Pulmonary artery endothelial cell (primary cell): ENCODE measurements at regions not wholly inside any gene's neighbourhood (a gene's known extent, or its start where the extent isn't known, plus 50 kb on each side); places are given as distances from the start of the nearest gene placed in this dataset.

Experiments
- DNase-seq: peaks from one replicate; pipeline ENCODE4 v3.0.0-alpha.2; 2011; ENCODE audit warnings: low read depth, low spot score

DNA sequence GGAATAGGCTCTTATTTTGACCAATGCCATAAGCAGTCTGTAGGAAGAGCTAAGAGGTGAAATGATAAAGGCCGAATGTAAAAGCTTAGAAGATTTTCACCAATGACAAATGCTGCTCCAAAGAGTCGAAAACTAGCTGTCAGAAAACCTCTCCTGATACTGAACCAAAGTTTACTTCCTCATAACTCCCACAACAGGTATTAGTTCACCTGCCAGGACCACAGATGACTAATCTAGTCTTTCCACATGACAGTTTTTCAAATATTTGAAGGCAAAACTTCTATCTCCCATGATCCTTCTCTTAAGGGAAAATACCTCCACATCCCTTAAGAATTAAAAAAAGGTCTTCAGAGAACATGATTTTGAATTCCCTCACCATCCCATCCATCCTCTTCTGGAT is 473.2 kb upstream of the SPHKAP start:
- DNase-seq, result no peak

DNA sequence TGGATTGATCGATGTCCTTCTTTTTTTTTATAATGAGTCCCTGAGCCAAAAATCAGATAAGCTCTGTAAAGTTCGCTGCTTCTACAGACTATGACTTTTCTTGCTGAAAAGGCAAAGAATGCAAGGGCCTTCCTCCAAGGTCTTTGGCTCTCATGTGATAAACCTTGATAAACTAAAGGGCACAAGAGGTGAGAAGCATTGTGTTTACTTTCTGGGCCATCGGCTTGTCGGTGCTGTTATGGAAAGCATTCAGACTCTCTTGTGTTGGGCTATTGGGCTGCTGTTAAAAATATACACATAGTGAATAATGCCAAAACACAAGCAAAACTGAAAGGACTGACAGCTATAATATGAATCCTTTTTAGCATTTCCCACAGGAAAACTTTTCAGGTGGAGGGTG is 472.4 kb upstream of the SPHKAP start:
- DNase-seq, result no peak

DNA sequence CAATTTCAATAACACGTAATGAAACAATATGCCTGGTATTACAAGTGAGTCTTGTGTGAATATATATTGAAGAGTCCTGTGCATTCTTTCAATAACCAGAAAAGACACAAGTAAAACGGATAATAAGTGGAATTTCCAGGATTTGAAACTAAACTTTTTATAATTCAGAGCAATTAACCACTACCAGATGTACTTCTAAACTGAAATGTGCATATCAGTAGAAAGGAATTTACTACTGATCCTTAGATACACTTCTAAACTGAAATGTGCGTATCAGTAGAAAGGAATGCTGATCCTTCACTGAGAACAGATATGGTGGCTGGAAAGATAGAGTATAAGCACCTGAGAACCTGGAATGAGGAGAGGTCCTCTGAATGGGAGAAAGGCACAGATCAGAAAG is 470.9 kb upstream of the SPHKAP start:
- no peak for DNase-seq

DNA sequence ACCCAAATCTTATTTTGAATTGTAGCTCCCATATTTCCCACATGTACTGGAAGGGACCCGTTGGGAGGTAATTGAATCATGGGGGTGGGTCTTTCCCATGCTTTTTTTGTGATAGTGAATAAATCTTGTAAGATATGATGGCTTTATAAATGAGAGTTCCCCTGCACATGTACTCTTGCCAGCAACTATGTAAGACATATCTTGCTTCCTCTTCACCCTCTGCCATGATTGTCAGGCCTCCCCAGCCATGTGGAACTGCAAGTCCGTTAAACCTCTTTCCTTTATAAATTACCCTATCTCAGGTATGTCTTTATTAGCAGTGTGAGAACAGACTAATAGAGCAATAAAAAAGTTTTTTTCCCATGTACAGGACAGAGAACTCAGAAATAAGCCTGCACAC is 468.4 kb upstream of the SPHKAP start:
- DNase-seq, result no peak

DNA sequence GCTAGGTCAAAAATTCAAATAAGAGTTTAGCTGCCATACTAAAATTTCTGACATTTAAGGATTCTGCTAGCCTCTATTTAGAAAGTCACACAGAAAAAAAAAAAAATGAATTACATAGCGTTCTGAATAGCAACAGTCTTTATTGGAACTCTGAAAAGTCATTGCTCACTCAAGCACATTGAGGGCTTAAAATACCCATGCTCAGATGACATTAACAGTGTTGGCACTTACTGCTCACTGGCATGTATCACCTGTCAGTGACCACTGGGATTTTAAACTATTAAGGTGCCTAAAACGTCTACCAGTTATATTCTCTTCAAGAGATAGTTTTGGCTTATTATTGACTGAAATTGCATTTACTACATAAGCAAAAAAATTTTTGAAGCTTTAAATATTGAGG is 468.0 kb upstream of the SPHKAP start:
- no peak for DNase-seq

DNA sequence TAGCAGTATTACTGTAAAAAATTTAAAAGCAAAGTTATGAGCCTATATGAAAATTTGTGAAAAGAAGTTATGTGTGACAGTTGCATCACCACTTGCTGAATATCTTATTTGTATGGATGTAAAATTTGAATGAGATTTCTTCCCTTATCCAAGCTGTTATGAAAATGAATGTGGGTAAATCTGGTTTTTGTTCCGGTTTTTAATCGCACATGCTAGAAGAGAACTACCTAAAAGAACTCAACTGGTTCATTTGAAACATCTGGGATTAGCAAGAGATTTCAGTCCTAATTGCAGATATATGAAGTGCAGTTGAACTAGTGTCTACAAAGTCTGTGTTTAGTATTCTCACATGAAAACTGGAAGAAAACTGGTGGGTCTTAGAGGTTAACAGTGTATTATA is 467.1 kb upstream of the SPHKAP start:
- DNase-seq, result no peak

DNA sequence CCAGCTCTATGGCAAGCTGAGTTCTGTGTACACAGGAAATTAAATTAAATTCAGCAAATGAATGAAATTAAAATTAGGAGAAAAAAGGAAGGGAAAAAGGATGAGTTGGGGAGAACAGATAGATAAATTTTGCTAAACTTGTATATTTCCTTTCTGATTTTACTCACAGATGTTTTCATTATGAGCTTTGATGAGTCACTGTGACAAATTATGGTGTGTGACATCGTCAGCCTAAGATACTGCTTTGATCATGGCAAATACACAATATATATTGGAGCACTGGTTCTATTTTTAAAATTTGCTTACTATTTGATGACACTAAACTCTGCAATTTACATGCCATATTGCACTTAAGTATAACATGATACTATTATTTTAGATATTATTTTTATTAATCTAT is 464.6 kb upstream of the SPHKAP start:
- DNase-seq, result no peak

DNA sequence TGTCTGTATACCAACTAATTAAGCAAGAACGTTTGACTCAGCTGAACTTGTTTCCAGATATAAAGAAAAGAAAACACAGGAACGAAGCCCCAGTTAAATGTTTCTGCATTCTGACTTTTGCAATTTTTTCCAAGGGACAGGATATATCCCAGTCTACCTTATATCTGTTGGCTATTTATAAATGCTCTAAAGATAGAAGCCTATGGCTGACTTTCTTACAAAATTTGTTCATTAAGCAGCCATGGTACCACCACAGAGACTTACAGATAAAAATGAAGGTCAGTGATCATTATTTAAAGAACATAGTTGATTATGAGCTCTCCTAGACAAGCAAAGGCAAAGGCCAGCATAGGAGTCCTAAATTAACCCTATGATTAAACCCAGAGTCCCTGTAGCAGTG is 462.7 kb upstream of the SPHKAP start:
- no peak for DNase-seq

DNA sequence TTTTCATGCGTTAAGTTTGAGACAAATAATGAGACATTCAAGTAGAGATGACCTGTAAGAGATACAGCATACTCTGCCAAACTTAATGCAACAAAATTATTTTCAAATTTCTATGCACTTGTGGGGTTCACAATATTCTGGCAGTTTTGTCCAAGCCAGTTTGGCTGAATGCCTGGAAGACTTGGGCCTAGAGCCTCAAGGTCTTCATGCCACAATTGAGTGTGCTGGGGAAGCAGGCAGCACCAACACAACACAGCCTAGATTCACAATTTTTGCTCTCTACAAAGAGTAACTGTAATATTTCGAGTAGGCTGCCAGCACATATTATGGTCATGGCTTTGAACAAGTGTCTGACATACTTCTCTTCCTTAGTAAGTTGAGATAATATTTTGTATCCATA is 461.4 kb upstream of the SPHKAP start:
- no peak for DNase-seq

DNA sequence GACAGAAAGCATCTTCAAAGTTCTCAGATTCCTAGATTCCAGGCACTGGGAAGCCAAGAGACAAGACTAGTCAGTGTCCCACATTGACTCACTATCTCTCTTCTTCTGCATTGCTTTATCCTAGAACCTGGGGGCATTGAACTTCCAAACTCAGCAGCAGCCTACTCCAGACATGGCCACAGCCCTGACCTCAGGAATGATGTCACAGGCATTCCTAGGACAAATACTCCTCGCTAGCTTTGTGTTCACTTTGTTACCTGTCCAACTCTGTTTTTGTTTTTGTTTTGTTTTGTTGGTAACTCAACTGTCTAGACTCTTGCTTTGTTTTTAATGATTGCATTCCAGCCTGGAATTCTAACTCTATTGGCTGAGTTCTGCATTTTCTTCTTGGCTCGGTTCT is 449.3 kb upstream of the SPHKAP start:
- DNase-seq, result no peak

DNA sequence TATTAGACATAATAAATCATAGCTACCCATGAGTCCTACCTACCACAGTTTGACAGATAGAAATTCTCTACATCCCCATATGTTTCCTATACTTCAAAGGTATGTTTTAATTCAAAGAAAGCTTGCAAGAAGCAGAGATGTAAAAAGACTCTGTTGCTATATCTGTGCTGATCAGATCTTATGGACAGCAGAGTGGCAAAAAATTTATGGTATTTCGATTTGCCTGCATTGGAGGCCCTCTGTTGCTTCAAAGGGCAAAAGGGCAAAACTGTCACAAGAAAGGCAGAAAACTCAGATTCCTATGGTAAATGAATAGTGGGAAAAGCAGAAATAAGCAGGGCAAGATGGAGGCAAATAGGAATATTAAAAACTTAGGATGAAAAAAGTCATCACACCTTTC is 447.8 kb upstream of the SPHKAP start:
- DNase-seq, result no peak

DNA sequence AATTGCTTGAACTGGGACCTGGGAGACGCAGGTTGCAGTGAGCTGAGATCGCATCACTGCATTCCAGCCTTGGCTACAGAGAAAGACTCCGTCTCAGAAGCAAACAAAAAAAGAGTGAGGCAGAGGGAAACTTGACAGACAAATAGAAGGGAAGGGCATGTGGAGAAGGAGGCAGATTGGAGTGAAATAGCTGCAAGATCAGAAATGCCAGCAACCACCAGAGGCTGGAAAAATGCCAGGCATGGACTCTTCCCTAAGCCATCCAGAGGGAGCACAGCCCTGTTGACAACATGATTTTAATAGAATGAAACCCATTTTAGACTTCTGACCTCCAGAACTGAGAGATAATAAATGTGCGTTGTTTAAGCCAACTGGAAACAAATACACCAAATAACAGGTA is 447.2 kb upstream of the SPHKAP start:
- DNase-seq, result no peak

DNA sequence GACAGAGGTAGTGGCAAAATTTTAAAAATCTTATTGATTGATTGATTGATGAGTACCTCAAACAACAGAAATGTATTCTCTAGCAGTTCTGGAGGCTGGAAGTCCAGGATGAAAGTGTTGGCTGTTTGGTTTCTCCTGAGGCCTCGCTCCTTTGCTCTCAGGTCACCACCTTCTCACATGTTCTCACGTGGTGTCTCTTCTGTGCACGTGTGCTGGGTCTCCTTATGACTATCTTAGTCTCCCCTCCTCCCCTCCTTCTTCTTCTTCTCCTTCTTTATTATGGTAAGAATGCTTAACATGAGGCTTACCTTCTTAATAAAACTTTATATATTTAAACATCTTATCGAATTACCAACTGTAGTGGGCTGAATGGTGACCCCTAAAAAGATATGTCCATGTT is 446.0 kb upstream of the SPHKAP start:
- DNase-seq, result no peak

DNA sequence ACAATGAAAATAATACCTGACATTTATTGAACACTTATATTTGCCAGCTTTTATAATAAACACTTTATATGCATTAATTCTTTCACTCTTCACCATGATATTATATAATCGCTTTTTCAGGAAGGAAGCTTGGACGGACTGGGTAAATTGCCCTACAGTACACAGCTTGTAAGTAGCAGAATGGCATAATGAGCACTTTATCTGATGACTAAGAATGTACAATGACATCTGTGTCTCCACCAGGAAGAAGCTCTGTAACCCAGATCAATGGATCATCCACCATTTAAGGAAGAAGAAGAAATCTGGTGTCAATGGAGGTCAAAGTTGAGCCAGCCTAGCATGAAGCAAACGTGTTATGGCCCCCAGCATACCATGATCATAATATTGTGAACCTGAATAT is 444.0 kb upstream of the SPHKAP start:
- DNase-seq, result no peak

DNA sequence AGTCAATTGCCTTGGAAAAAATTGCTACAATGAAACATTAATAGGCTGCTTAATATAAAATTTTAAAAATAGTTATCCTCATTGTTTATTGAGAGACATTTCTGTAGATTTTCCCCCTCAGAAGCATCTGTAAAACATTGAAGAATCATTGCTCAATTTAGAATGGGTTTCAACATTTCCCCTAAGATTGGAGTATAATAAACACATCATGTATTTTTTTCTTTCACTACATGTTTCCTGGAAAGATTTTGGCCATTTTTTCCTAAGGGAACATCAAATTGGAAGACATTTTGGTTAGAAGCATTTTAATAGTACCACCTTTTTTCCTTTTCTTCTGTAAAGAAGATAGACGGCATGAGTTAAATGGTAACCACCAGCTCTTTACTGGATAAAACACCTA is 443.2 kb upstream of the SPHKAP start:
- no peak for DNase-seq

DNA sequence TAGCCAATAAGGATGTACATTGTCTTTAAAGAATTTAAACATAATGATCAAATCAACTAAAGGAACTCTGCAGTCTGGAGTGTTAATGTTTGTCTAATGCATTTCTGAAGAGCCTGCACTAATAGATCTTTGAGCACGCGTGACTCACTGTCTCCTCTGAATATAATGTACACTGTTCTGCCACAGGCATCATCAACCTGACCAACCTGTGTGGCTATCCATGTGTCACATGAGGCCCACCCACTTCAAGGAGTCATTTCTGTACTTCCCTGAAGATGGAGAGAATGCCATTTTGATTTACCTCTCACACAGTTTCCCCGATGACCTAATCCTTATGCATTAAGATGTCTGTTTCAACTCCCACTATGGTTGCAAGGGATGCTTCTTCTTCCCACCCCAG is 434.0 kb upstream of the SPHKAP start:
- no peak for DNase-seq

DNA sequence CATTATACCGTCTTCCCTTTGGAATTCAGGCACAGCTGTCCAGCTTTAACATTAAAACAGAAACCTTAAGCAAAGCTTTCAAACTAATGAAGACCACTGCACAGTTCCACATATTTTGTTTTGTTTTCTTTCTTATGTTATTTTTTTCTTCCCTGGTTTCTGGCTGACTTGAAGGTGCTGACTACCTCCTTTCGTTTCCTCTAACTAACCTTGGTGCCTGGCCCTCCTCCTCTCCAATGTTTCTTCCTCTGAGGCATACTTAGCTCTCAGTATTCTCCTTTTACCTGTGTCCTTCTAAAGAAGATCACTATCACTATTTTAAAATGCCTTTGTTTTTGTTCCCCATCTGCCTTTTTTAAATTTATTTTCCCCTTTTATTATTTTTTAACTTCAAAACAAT is 433.3 kb upstream of the SPHKAP start:
- no peak for DNase-seq

DNA sequence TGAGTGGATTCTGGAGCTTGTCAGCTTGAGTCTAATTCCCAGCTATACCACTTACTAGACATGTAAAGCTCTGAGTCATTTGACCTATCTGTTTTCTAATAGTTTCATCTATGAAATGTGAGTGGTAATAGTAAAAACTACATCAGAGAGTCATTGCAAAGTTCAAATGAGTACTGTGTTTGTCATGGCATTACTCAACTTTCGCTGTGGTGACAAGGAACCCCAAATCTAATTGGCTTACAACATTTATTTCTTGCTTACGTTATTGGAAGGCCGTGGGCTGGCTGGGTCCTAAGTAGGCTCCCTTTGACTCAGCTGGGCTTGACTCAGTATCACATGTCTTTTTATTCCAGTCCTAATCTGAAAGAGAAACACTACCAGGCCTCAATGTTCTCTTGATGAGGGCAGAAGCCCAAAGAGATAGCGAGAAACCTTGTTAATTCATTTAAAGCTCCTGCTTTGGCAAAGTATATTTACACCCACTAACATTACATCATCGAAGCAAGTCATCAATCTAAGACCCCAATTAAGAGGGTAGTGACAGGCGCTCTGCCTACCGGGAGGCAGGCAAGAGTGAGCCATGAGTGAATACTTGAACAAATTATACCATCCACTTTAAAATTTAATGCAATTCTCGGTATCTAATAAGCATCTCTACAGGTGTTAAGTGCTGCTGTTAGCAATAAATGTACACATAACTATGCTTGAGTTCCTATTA is 431.8 kb upstream of the SPHKAP start:
- DNase-seq, result no peak

DNA sequence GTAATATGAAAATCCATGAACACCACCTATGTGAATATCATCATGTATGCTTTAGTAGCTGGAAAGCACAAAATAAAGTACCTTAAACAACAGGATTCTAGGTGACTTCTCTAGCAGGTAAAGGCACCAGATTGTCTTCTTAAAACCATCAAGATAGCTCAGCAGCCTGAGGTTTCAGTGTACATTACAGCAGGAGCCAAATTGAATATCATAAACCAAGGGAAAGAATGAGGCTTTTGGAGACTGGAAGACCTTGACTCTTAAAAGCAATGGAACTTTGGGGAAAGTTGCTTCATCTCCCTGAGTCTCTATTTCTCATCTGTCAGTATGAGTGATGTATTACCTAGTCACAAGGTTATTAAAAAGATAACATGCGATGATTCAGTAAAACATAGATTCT is 429.7 kb upstream of the SPHKAP start:
- DNase-seq, result no peak

DNA sequence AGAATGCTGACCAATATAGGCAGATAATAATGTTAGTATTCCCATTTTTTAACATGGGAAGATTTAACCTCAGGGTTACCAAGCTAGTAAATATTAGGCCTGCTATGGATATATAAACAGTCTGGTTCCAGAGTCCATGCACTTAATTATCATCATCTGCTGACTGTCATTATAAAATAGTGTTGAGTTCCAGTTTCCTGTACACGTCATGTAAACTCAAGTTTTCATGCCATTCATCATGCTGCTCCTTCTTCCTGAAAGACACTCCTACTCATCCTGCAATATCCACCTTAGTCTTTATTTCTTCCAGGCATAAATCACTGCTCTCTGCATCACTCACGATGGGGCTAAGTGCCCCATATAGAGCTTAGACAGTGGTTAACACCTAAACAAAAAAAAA is 420.8 kb upstream of the SPHKAP start:
- no peak for DNase-seq

DNA sequence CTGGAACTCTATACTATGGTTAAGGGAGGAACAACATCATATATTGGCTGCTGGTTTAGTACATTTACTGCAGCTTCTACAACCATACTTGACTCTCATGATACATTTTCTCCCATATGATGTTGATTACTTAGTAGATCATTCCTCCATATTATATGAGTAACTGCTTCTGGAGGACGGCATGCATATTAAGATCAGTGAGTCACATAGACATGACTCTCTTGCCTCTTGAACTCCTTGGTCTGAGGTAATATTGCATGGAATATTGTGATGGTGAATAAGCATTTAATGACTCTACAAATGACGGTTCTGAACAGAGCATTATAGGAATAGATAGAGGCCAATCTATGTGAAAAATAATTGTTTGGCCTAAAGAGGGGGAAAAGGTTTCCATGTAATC is 418.8 kb upstream of the SPHKAP start:
- no peak for DNase-seq

DNA sequence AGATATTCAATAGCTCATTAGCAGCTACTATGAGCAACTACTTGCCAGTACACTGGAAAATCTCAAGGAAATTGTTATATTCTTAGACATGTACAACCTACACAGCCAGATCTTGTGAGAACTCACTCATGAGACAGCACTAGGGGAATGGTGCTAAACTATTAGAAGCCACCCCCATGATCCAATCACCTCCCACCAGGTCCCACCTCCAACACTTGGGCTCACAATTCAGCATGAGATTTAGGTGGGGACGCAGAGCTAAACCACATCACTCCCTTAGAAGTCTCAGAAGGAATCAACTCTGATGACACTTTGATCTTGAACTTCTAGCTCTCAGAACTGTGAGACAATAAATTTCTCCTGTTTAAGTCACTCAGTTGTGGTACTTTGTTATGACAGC is 418.3 kb upstream of the SPHKAP start:
- no peak for DNase-seq

DNA sequence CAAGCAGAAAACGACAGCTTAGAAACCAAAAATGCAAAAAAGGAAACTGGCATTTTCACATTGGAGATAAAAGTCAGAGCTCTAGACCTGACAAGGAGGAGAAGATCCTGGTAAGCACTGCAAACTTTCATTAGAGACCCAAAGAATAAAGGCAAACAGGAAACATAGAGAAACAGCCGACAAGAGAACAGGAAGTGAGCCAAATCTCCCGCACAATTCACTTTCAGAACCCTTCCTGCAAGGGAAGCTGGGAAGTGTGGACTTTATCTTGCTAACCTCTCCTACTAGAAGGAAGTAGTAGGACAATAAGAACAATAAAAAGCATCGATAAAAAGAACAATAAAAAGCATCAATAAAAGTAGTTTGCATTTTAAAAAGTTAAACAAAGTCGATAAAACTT is 417.8 kb upstream of the SPHKAP start:
- DNase-seq, result peak; percentile 11

DNA sequence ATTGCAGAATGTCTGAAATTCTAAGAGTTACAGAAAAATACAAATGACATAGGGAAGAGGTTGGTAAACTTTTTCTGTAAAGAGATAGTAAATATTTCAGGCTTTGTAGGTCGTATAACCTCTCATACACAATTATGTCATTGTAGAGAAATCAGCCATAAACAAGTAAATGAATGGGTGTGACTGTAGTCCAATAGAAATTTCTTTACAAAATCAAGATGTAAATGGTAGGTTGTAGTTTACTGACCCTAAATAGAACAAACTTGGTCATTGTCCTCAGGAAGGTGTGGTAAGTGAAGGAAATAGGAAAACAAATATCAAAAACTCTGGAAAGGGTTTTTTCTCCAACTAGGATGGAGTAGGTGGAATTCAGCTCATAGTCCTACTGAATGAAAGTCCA is 415.5 kb upstream of the SPHKAP start:
- DNase-seq, result no peak
